GM18519 (cell line): ENCODE measurements at regions not wholly inside any gene's neighbourhood (a gene's known extent, or its start where the extent isn't known, plus 50 kb on each side); places are given as distances from the start of the nearest gene placed in this dataset.
"Not testable (repeated sequence)": the region's sequence is repeated elsewhere in the genome, so short reads cannot be mapped to it uniquely, and the experiment has no call there.

ENCODE experiments used
- ATAC-seq: cut with Tn5 transposase; IDR thresholded peaks from one replicate; pipeline ENCODE4 v1.9.1; 2021; ENCODE audit warnings: mild to moderate bottlenecking, moderate library complexity; ENCODE audit not compliant: unreplicated experiment, low FRiP score

DNA sequence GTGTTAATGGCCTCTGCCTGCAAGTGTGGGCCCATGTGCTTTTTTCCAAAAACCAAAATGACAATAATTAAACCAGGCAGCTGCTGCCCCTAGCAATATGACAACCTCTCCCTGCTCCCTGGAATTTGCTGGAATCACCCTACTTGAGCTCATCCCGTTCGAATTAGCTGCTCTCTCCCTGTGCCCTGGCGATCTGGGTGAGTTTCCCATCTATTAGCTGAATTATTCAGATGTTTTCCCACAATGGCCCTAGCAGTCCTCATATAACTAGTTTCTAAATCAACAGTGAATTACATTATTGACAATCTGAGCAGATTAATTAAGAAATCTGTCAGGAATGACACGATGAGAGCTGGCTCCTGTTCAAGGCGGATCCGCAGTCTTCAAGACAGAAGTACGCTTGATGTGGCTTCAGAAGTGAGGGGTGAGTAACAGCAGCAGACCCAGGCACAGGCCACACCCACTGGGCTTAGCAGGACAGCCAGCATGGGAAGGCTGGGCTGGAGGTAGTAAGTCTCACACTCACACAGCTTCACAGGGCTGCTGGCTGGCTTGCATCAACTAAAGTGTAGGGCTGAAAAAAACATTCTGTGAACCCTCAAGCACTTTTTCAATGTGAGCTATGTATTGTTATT lies 366.2 kb upstream of the ID2 start:
- no peak for ATAC-seq

DNA sequence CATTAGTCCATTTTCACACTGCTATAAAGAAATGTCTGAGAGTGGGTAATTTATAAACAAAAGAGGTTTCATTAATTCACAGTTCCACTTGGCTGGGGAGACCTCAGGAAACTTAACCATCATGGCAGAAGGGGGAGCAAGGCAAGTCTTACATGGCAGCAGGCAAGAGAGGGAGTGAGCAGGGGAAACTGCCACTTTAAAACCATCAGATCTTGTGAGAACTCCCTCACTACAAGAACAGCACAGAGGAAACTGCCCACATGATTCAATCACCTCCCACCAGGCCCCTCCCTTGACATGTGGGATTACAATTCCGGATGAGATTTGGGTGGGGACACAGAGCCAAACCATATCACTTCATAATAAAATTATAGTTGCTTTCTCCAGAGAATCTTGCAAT lies 365.5 kb upstream of the ID2 start:
- no peak for ATAC-seq

GRCh38 chr2:8317418-8317817 lies 364.4 kb upstream of the ID2 start:
- ATAC-seq: no peak

- ATAC-seq: no peak
These were observed 362.6 kb upstream of the ID2 start for GRCh38 chr2:8319219-8319618.

GRCh38 chr2:8320311-8321066 lies 361.4 kb upstream of the ID2 start:
- no peak for ATAC-seq

GRCh38 chr2:8322634-8323033 lies 359.2 kb upstream of the ID2 start:
- no peak for ATAC-seq

DNA sequence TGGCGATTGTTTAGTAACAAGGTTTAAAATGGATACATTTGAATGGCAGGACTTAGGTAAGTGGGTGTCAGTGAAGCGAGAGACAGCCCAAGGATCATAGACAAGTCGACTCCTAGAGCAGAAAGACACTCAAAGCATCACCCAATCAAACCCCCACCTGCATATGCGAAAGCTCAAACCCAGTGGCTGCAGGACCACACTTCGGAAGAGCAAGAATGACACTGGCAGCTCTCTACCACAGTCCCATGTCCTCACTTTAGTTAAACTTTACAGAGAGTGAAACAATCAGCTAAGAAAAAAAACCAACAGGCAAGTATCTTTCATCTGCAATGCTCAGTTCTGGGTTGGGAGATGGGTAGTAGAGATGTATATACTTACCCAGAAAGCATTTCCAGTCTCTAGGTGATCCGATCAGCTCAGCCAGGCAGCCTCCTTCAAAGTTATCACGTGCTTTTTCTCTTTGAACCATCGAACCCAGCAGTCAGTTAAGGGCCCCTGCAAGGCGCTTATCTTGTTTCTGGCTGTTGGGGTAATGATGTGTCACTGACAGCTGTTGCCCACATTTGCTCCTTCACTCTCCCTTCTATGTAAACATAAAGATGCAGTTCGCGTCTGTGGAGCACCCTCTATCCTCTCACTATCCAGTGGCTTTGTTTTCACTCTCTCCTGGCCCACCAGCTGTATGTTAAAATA lies 357.5 kb upstream of the ID2 start:
- no peak for ATAC-seq

GRCh38 chr2:8324901-8325300 lies 357.0 kb upstream of the ID2 start:
- ATAC-seq: no peak

- no peak for ATAC-seq
These were observed 354.3 kb upstream of the ID2 start for GRCh38 chr2:8327371-8328100.

DNA sequence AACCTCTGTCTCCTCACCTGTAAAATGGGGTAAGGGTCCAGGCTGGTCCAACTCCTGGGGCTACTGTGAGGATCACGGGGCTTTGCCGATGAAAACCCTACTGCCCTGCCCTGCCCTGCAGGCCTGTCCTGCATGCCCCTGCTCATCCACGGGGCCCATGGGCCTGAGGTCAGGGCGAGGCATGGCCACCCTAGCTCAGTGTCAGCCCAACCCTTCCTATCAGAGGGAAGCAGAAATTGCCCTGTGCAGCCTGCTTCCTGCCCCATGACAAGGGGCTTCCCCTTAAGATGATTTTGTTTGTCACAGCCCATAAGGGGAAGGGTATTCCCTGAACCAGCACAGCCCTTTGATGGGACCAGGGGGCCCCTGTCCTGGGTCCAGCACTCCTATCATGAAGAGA lies 353.6 kb upstream of the ID2 start:
- no peak for ATAC-seq

- ATAC-seq: no peak
These were observed 351.9 kb upstream of the ID2 start for GRCh38 chr2:8329660-8330622.

- no peak for ATAC-seq
These were observed 350.8 kb upstream of the ID2 start for GRCh38 chr2:8331068-8331467.

DNA sequence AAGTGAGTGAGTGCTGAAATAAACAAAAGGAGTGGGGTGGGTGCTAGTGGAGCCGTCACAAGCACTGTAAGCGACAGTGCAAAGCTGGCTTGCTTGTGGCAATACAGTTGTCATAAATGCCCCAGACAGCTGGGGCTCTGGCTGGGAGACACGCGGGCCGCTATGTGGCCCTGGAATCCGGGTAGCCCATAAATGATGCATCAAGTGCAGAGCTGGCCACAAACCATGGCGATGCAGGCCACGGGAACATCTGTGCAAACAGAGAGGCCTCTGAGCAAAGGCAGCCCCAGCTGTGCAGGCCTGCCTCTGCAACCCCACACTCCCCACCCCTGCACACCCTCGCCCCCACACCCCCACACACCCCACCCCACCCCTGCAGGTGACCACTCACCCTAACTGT lies 349.2 kb upstream of the ID2 start:
- no peak for ATAC-seq

- ATAC-seq: no peak
These were observed 348.6 kb upstream of the ID2 start for GRCh38 chr2:8333177-8333831.

DNA sequence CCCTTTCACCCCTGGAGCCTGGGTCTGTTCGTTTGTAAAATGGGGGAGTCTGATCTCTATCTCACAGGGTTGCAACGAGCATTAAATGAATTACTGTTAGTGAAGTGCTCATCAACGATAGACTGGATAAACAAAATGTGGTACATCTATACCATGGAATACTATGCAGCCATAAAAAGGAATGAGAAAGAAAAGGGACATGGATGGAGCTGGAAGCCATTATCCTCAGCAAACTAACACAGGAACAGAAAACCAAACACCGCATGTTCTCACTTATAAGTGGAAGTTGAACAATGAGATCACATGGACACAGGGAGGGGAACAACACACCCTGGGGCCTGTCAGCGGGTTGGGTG lies 348.0 kb upstream of the ID2 start:
- not testable (repeated sequence) for ATAC-seq

DNA sequence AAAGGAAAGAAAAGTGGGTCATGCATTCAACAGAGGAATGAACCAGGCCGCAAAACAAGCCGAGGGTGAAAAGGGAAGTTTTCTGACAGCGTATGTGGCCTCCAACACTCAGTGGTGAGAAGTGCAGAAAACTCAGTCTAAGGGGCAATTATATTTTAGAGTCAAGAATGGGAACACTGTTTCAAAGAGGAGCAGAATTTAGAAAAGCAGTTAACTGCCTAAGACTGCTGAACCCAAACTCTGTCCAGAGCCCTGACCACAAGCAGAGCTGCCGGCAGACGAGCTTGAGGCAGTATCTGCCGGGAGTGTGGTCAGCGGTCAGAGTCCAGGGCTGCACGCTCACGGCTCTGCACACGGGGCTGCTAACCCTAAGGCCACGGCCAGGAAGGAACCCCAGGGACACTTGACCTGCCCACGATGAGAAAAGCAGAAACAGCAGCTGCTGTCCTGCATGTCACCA lies 347.0 kb upstream of the ID2 start:
- no peak for ATAC-seq

DNA sequence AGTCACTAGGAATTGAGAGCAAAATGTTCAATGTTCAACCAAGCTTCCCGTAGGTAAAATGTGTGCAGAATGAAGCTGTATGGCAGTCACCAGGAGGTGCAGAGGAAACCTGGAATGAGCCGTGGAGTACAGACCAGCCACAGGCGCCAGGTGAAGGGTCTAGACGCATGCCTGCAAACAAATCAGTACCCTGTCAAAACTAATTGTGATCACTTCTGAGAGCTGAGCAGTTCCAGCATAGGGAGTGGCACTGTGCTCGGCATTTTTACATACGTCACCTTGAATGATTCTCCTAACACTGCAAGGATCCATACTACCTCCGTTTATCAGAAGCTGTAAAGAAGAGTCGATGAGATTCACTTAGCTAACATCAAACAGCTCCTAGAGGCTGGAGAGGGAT lies 346.1 kb upstream of the ID2 start:
- no peak for ATAC-seq

- no peak for ATAC-seq
These were observed 344.5 kb upstream of the ID2 start for GRCh38 chr2:8337321-8337720.

- ATAC-seq: no peak
These were observed 339.4 kb upstream of the ID2 start for GRCh38 chr2:8342407-8342806.
